OCI-LY3 (cell line): ENCODE measurements at regions not wholly inside any gene's neighbourhood (a gene's known extent, or its start where the extent isn't known, plus 50 kb on each side); places are given as distances from the start of the nearest gene placed in this dataset.

Experiments used
- H2AFZ ChIP-seq: fragments of 200-600, 300-600 bp; shearing (Covaris generic); 2 replicates; pipeline ENCODE4 v1.6.0; 2014; ENCODE audit warnings: antibody characterized with exemption, low read depth, low read length
- H3K27ac ChIP-seq: fragments of 200-600, 300-600 bp; sonication (generic); 2 replicates; pipeline ENCODE4 v1.5.1; 2014; ENCODE audit warnings: mild to moderate bottlenecking, low read length, moderate library complexity, mixed read lengths
- H3K27me3 ChIP-seq: fragments of 200-600, 300-600 bp; sonication (generic); 2 replicates; pipeline ENCODE4 v1.6.1; 2014; ENCODE audit warnings: low read depth, low read length, mixed read lengths
- H3K36me3 ChIP-seq: fragments of 200-600, 300-600 bp; sonication (generic); replicated peaks from 2 replicates; pipeline ENCODE3; 2014; ENCODE audit warnings: low read depth, low read length, mixed read lengths
- H3K4me1 ChIP-seq: fragments of 300-600, 200-600 bp; sonication (generic); 2 replicates; pipeline ENCODE4 v1.6.1; 2014; ENCODE audit warnings: low read length, mixed read lengths
- H3K4me2 ChIP-seq: fragments of 200-600, 300-600 bp; sonication (generic); 2 replicates; pipeline ENCODE4 v1.6.1; 2014; ENCODE audit warnings: low read length, mixed read lengths
- H3K4me3 ChIP-seq: fragments of 300-600, 200-600 bp; sonication (generic); 2 replicates; pipeline ENCODE4 v1.5.1; 2014; ENCODE audit warnings: antibody characterized with exemption, mild to moderate bottlenecking, low read length, moderate library complexity
- H3K79me2 ChIP-seq: fragments of 300-600, 200-600 bp; shearing (Covaris generic); 2 replicates; pipeline ENCODE4 v1.6.1; 2014; ENCODE audit warnings: mild to moderate bottlenecking, low read length, mixed read lengths
- H3K9ac ChIP-seq: fragments of 300-600, 200-600 bp; shearing (Covaris generic); 2 replicates; pipeline ENCODE4 v1.6.0; 2014; ENCODE audit warnings: mild to moderate bottlenecking, low read length, moderate library complexity
- H3K9me3 ChIP-seq: fragments of 200-600, 300-600 bp; shearing (Covaris generic); 2 replicates; pipeline ENCODE4 v1.6.1; 2014; ENCODE audit warnings: low read length, mixed read lengths; ENCODE audit not compliant: insufficient read depth
- H4K20me1 ChIP-seq: fragments of 200-600, 300-600 bp; sonication (generic); 2 replicates; pipeline ENCODE4 v1.6.1; 2016; ENCODE audit warnings: low read length, mixed read lengths; ENCODE audit not compliant: insufficient read depth
- EZH2phosphoT487 ChIP-seq: fragments of 200-600 bp; shearing (Covaris generic); IDR thresholded peaks from 2 replicates; pipeline ENCODE4 v1.6.1; 2018; ENCODE audit warnings: antibody characterized with exemption, mixed run types, low read depth
- TF ChIP-seq, protein P1 (sequence below): fragments of 200-600, 300-600 bp; sonication (generic); IDR thresholded peaks from 2 replicates; pipeline ENCODE4 v1.5.1; 2014; ENCODE audit warnings: antibody characterized with exemption, low read length, low read depth

DNA sequence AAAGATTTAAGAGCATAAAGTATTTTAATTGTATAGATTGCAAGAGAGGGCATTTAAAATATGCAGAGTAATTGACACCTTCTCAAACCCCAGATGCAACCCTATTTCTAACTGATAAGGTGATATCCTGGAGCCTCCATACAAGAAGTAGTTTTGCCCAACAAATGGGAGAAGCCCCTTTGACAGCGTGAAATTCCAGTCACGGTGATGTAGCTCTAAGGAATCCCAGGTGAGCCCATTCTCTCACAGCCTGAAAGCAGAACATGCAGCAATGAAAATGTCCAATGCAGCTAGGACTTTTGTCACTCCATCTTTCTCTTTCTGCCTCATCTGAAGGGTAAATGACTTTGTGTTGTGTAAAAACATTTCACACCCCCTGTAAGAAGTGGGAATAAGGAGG is 96.4 kb downstream of the TMEM212 start:
- no peaks in the 10 kb centered on the region for H3K4me1 ChIP-seq
- no peak overlapping the region for H3K4me3 ChIP-seq
- H4K20me1 ChIP-seq, result no peaks in the 10 kb centered on the region
- H3K9ac ChIP-seq, result no peak overlapping the region
- no peaks in the 10 kb centered on the region for H3K79me2 ChIP-seq
- no peaks in the 10 kb centered on the region for H3K36me3 ChIP-seq
- no peak overlapping the region for H3K4me2 ChIP-seq
- no peak for TF ChIP-seq EZH2phosphoT487
- peaks cover 11% of the 10 kb centered on the region; the same call in 1 of the 2 replicates for H3K27me3 ChIP-seq
- no peak overlapping the region for H2AFZ ChIP-seq
- H3K27ac ChIP-seq, result no peak overlapping the region
- no peaks in the 10 kb centered on the region for H3K9me3 ChIP-seq

GRCh38 chr3:171940151-171940649 is 97.1 kb downstream of the TMEM212 start:
- H3K4me3 ChIP-seq, result no peak overlapping the region
- no peaks in the 10 kb centered on the region for H3K79me2 ChIP-seq
- peaks cover 6% of the 10 kb centered on the region; the same call in 1 of the 2 replicates for H3K27me3 ChIP-seq
- H3K36me3 ChIP-seq, result no peaks in the 10 kb centered on the region
- no peaks in the 10 kb centered on the region for H4K20me1 ChIP-seq
- no peak overlapping the region for H3K9ac ChIP-seq
- H3K4me2 ChIP-seq, result no peak overlapping the region
- H3K9me3 ChIP-seq, result no peaks in the 10 kb centered on the region
- no peak for TF ChIP-seq EZH2phosphoT487
- TF ChIP-seq, protein P1, sequence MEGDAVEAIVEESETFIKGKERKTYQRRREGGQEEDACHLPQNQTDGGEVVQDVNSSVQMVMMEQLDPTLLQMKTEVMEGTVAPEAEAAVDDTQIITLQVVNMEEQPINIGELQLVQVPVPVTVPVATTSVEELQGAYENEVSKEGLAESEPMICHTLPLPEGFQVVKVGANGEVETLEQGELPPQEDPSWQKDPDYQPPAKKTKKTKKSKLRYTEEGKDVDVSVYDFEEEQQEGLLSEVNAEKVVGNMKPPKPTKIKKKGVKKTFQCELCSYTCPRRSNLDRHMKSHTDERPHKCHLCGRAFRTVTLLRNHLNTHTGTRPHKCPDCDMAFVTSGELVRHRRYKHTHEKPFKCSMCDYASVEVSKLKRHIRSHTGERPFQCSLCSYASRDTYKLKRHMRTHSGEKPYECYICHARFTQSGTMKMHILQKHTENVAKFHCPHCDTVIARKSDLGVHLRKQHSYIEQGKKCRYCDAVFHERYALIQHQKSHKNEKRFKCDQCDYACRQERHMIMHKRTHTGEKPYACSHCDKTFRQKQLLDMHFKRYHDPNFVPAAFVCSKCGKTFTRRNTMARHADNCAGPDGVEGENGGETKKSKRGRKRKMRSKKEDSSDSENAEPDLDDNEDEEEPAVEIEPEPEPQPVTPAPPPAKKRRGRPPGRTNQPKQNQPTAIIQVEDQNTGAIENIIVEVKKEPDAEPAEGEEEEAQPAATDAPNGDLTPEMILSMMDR, result no peak
- H2AFZ ChIP-seq, result no peak overlapping the region
- H3K27ac ChIP-seq, result no peak overlapping the region
- no peaks in the 10 kb centered on the region for H3K4me1 ChIP-seq

DNA sequence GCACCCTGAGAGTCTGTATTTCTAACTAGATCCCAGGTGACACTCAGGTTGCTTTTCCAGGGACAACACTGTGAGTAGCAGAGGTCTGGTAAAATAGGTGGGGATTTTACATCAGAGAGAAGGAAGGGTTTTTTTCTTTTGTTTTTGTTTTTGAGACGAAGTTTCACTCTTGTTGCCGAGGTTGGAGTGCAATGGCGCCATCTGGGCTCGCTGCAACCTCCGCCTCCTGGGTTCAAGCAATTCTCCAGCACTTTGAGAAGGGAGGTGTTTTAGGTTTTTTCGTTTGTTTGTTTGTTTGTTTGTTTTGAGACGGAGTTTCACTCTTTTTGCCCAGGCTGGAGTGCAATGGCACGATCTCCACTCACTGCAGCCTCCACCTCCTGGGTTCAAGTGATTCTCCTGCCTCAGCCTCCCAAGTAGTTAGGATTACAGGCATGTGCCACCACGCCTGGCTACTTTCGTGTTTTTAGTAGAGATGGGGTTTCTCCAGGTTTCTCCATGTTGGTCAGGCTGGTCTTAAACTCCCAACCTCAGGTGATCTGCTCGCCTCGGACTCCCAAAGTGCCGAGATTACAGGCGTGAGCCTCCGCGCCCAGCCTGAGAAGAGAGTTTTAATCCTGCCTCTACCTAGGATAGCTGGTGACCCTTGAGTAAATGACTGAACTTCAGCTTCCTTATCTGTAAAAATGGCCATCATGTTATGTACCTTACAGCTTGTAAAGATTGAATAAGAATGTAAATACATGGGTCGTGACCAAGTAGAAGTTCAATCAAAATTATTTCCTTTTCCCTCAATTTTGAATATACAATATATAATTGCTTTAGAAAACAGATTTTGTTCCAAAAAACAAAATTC is 95.9 kb upstream of the FNDC3B start:
- no peak for TF ChIP-seq EZH2phosphoT487
- TF ChIP-seq, protein P1, result no peak
- Histone ChIP-seq H3K36me3 (no peaks in the 10 kb centered on the region), H3K4me2 (no peak overlapping the region), H3K9ac (no peak overlapping the region), H3K27ac (no peak overlapping the region), H3K9me3 (no peaks in the 10 kb centered on the region), H2AFZ (no peak overlapping the region), H4K20me1 (no peaks in the 10 kb centered on the region), H3K4me1 (no peaks in the 10 kb centered on the region), H3K4me3 (no peak overlapping the region), H3K79me2 (no peaks in the 10 kb centered on the region), H3K27me3 (peaks cover 6% of the 10 kb centered on the region; the same call in 1 of the 2 replicates)

DNA sequence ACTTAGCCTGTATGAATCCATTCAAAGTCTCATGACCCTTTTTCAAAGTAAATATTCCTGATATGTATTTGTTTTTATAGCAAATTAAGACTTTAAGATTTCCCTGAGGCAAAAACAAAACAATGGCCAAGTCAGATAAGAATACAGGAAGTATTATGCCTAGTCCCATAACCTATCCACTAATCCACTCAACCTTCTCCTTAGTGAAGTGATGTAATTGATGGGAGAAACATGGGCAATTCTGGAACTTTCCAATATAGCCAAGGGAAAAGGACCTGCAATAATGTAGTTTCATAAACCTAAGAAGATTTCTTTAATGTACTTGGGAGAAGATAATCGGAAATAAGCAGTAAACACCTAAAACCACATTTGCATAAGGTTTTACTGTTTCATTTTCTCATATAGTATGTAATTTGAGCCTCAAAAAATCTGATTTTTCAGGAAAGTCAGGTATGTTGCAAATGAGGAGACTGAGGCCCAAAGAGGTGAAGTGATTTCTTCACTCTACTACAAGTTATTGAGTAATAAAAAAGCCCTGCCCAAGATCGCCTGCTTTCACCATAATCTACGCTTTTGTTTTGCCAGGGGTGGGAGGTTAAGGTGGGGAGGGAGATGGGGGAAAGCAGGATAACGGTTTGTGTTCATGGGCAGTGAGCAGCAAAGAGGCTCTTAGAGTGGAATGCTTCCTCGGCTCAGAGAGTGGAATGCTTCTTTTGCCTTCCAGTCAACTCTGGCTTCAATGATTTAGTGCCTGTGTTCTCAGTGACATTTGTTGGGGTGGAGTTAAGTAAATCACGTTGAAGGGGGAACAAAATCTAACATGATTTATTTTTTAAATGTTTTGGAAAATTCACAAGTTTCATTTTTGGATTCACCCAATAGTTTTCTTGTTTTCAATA is 95.0 kb upstream of the FNDC3B start:
- Histone ChIP-seq H3K36me3 (no peaks in the 10 kb centered on the region), H2AFZ (no peak overlapping the region), H3K9me3 (no peaks in the 10 kb centered on the region), H3K4me3 (no peak overlapping the region), H3K79me2 (no peaks in the 10 kb centered on the region), H3K27me3 (peaks cover 6% of the 10 kb centered on the region; the same call in 1 of the 2 replicates), H3K9ac (no peak overlapping the region), H3K4me2 (no peak overlapping the region), H3K4me1 (no peaks in the 10 kb centered on the region), H4K20me1 (no peaks in the 10 kb centered on the region), H3K27ac (no peak overlapping the region)
- no peak for TF ChIP-seq EZH2phosphoT487
- TF ChIP-seq, protein P1, result no peak
